SK-N-SH (cell line): ENCODE measurements at regions not wholly inside any gene's neighbourhood (a gene's known extent, or its start where the extent isn't known, plus 50 kb on each side); places are given as distances from the start of the nearest gene placed in this dataset.

Source experiments
- CTCF ChIA-PET: fragments of 300-600, 350-600 bp; formaldehyde crosslinking; extraction: SDS; loops from one replicate; lab custom pipeline; 2021; lab: Yijun Ruan, JAX
- POLR2A ChIA-PET: fragments of 350-600 bp; sonication (Branson Sonifier 250); formaldehyde crosslinking; extraction: SDS; loops from one replicate; lab custom pipeline; 2020; ENCODE audit warnings: antibody characterized with exemption, inconsistent platforms; lab: Yijun Ruan, JAX
- DNase-seq: peaks from one replicate; pipeline ENCODE4 v3.0.0; 2012
- H2AFZ ChIP-seq: fragments of 200-600 bp; sonication (generic); 2 replicates; pipeline ENCODE4 v1.8.1; 2016; ENCODE audit warnings: antibody characterized with exemption, mild to moderate bottlenecking, low read depth
- H3F3A ChIP-seq: fragments of 200-600 bp; sonication (generic); replicated peaks from 2 replicates; pipeline ENCODE3; 2016; ENCODE audit warnings: antibody characterized with exemption, mild to moderate bottlenecking; ENCODE audit not compliant: insufficient read depth
- H3K27ac ChIP-seq, 2 experiments: fragments of 200-500 bp in 1 of 2; fragments of 200-600 bp in 1 of 2; sonication (Bioruptor generic) in 1 of 2; sonication (generic), shearing (Covaris generic) in 1 of 2; 2 replicates each; pipeline versions ENCODE4 v1.5.1 to v1.6.1; 2014 to 2016; ENCODE audit warnings: low read depth in 2 of 2, inconsistent platforms in 1 of 2, low read length in 1 of 2, mild to moderate bottlenecking in 1 of 2, mixed read lengths in 1 of 2
- H3K27me3 ChIP-seq: fragments of 200-600 bp; sonication (generic), shearing (Covaris generic); 2 replicates; pipeline ENCODE4 v1.6.1; 2016; ENCODE audit warnings: mixed run types; ENCODE audit not compliant: insufficient read depth
- H3K36me3 ChIP-seq, 2 experiments: fragments of 200-500 bp in 1 of 2; fragments of 200-600 bp in 1 of 2; sonication (Bioruptor generic) in 1 of 2; sonication (generic) in 1 of 2; replicated peaks in 1 of 2; 2 replicates each; pipeline versions ENCODE3 to v1.5.1; 2014 to 2016; ENCODE audit warnings: low read length in 1 of 2, mild to moderate bottlenecking in 1 of 2; ENCODE audit not compliant: insufficient read depth in 2 of 2, control insufficient read depth in 1 of 2
- H3K4me1 ChIP-seq, 2 experiments: fragments of 200-500 bp in 1 of 2; fragments of 200-600 bp in 1 of 2; sonication (Bioruptor generic) in 1 of 2; sonication (generic), shearing (Covaris generic) in 1 of 2; 2 replicates each; pipeline versions ENCODE4 v1.5.1 to v1.6.1; 2014 to 2016; ENCODE audit warnings: low read depth in 1 of 2, low read length in 1 of 2, mixed run types in 1 of 2; ENCODE audit not compliant: insufficient read depth in 2 of 2, control insufficient read depth in 1 of 2
- H3K4me2 ChIP-seq: fragments of 200-600 bp; sonication (generic), shearing (Covaris generic); 2 replicates; pipeline ENCODE4 v1.6.1; 2017; ENCODE audit warnings: mixed run types
- H3K4me3 ChIP-seq, 2 experiments: fragments of 200-500 bp in 1 of 2; fragments of 200-600 bp in 1 of 2; sonication (Bioruptor generic) in 1 of 2; sonication (generic), shearing (Covaris generic) in 1 of 2; 2 replicates each; pipeline versions ENCODE4 v1.5.1 to v1.8.1; 2014 to 2016; ENCODE audit warnings: low read depth in 2 of 2, inconsistent platforms in 1 of 2, low read length in 1 of 2, mild to moderate bottlenecking in 1 of 2, mixed read lengths in 1 of 2, moderate library complexity in 1 of 2
- H3K79me2 ChIP-seq: fragments of 200-600 bp; sonication (generic); 2 replicates; pipeline ENCODE4 v1.8.1; 2017; ENCODE audit warnings: mild to moderate bottlenecking; ENCODE audit not compliant: insufficient read depth
- H3K9ac ChIP-seq: fragments of 200-600 bp; sonication (generic); 2 replicates; pipeline ENCODE4 v1.6.1; 2017; ENCODE audit warnings: mixed run types
- H3K9me2 ChIP-seq: fragments of 200-600 bp; sonication (generic); 2 replicates; pipeline ENCODE4 v1.6.1; 2017; ENCODE audit warnings: mixed run types
- H3K9me3 ChIP-seq: fragments of 200-600 bp; sonication (generic); 2 replicates; pipeline ENCODE4 v1.6.1; 2017; ENCODE audit warnings: mixed run types, mild to moderate bottlenecking, moderate library complexity
- H4K20me1 ChIP-seq: fragments of 200-600 bp; sonication (generic); 2 replicates; pipeline ENCODE4 v1.6.1; 2017; ENCODE audit warnings: mild to moderate bottlenecking, mixed run types; ENCODE audit not compliant: insufficient read depth
- EP300 ChIP-seq, 2 experiments: IDR thresholded peaks; 2 replicates each; pipeline versions ENCODE4 v1.4.0 to v1.6.1; 2012; ENCODE audit warnings: borderline replicate concordance in 1 of 2, low read depth in 1 of 2, low read length in 1 of 2
- FOXJ3 ChIP-seq: sonication (generic); formaldehyde crosslinking; IDR thresholded peaks from 2 replicates; pipeline ENCODE4 v1.5.1; 2020; ENCODE audit warnings: mild to moderate bottlenecking, missing genetic modification reagents
- FOXM1 ChIP-seq: IDR thresholded peaks from 2 replicates; pipeline ENCODE4 v1.4.0; 2012; ENCODE audit warnings: low read depth, mild to moderate bottlenecking
- GABPA ChIP-seq: IDR thresholded peaks from 2 replicates; pipeline ENCODE4 v1.4.0; 2012; ENCODE audit warnings: low read depth, mild to moderate bottlenecking
- GATA2 ChIP-seq: sonication (generic); formaldehyde crosslinking; IDR thresholded peaks from 2 replicates; pipeline ENCODE4 v1.5.0; 2020; ENCODE audit warnings: mild to moderate bottlenecking, missing genetic modification reagents
- JUND ChIP-seq: IDR thresholded peaks from 2 replicates; pipeline ENCODE4 v1.4.0; 2012
- MXI1 ChIP-seq: IDR thresholded peaks from 2 replicates; pipeline ENCODE4 v1.6.1; 2012; ENCODE audit warnings: mild to moderate bottlenecking, low read depth, low read length, improper control_type of control experiment
- NFIC ChIP-seq: IDR thresholded peaks from 2 replicates; pipeline ENCODE4 v1.4.0; 2012; ENCODE audit warnings: borderline replicate concordance
- RAD21 ChIP-seq: IDR thresholded peaks from 2 replicates; pipeline ENCODE4 v1.6.1; 2012; ENCODE audit warnings: mild to moderate bottlenecking, low read length
- RCOR1 ChIP-seq: fragments of 150-350 bp; IDR thresholded peaks from 2 replicates; pipeline ENCODE4 v1.6.1; 2017; ENCODE audit warnings: antibody characterized with exemption, low read length
- SMC3 ChIP-seq: IDR thresholded peaks from 2 replicates; pipeline ENCODE4 v1.6.1; 2012; ENCODE audit warnings: low read depth, low read length, improper control_type of control experiment
- TEAD4 ChIP-seq: IDR thresholded peaks from 2 replicates; pipeline ENCODE4 v1.4.0; 2012; ENCODE audit warnings: mild to moderate bottlenecking, borderline replicate concordance; ENCODE audit not compliant: insufficient read depth
- YY1 ChIP-seq: IDR thresholded peaks from 2 replicates; pipeline ENCODE4 v1.4.0; 2012; ENCODE audit warnings: low read depth, mild to moderate bottlenecking
- WGBS: methylation state at CpG from one replicate; pipeline ENCODE4 v1.1.6; 2017; ENCODE audit warnings: low lambda C conversion rate; 5-methylcytosine and 5-hydroxymethylcytosine counted together
- TF ChIP-seq, protein P1 (sequence below): fragments of 150-350 bp; IDR thresholded peaks from 2 replicates; pipeline ENCODE4 v1.6.1; 2017; ENCODE audit warnings: antibody characterized with exemption, low read length, low read depth, borderline replicate concordance
- TF ChIP-seq, protein P2 (sequence below): fragments of 200-600 bp; sonication (generic); IDR thresholded peaks from 2 replicates; pipeline ENCODE4 v1.6.1; 2017; ENCODE audit warnings: antibody characterized with exemption, mild to moderate bottlenecking, moderate library complexity
- TF ChIP-seq, protein P3 (sequence below): IDR thresholded peaks from 2 replicates; pipeline ENCODE4 v1.4.0; 2012; ENCODE audit warnings: low read depth, borderline replicate concordance
- TF ChIP-seq, protein P4 (sequence below): IDR thresholded peaks from 2 replicates; pipeline ENCODE4 v1.6.1; 2012; ENCODE audit warnings: mild to moderate bottlenecking, low read depth, low read length, moderate library complexity

DNA sequence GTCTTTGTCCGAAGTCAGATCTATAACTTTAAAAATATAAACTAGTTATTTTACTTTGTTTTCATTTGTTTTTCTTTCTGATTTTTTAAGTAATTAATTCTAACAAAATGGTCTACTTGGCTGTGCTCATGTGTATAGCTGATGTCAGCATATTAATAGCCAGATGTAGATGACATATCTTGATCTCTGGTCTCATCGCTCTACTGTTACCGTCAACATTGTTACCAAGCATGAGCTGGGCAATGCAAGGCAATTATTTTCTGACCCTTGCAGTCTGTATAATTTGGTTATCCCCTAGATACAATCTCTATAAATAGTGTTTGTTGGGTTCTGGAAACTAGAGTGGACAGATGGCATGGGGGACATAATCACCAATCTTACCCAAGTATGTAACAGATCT is 151.6 kb upstream of the PTPRK start:
- TF ChIP-seq, protein P1, sequence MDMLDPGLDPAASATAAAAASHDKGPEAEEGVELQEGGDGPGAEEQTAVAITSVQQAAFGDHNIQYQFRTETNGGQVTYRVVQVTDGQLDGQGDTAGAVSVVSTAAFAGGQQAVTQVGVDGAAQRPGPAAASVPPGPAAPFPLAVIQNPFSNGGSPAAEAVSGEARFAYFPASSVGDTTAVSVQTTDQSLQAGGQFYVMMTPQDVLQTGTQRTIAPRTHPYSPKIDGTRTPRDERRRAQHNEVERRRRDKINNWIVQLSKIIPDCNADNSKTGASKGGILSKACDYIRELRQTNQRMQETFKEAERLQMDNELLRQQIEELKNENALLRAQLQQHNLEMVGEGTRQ, result no peak
- TF ChIP-seq GABPA (no peak), EP300 (IDR thresholded peaks at IDR 0.05; ENCODE audit: borderline replicate concordance in 1 of 2, low read depth in 1 of 2, low read length in 1 of 2) (peak in 1 of 2 experiments; percentile 55; a peak in 2 of 4 replicates), GATA2 (CRISPR knock-in tag) (peak; percentile 25; the same call in 1 of the 2 replicates), RCOR1 (peak; percentile 44; the same call in 1 of the 2 replicates)
- TF ChIP-seq, protein P2, sequence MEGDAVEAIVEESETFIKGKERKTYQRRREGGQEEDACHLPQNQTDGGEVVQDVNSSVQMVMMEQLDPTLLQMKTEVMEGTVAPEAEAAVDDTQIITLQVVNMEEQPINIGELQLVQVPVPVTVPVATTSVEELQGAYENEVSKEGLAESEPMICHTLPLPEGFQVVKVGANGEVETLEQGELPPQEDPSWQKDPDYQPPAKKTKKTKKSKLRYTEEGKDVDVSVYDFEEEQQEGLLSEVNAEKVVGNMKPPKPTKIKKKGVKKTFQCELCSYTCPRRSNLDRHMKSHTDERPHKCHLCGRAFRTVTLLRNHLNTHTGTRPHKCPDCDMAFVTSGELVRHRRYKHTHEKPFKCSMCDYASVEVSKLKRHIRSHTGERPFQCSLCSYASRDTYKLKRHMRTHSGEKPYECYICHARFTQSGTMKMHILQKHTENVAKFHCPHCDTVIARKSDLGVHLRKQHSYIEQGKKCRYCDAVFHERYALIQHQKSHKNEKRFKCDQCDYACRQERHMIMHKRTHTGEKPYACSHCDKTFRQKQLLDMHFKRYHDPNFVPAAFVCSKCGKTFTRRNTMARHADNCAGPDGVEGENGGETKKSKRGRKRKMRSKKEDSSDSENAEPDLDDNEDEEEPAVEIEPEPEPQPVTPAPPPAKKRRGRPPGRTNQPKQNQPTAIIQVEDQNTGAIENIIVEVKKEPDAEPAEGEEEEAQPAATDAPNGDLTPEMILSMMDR, result no peak
- TF ChIP-seq, protein P3, sequence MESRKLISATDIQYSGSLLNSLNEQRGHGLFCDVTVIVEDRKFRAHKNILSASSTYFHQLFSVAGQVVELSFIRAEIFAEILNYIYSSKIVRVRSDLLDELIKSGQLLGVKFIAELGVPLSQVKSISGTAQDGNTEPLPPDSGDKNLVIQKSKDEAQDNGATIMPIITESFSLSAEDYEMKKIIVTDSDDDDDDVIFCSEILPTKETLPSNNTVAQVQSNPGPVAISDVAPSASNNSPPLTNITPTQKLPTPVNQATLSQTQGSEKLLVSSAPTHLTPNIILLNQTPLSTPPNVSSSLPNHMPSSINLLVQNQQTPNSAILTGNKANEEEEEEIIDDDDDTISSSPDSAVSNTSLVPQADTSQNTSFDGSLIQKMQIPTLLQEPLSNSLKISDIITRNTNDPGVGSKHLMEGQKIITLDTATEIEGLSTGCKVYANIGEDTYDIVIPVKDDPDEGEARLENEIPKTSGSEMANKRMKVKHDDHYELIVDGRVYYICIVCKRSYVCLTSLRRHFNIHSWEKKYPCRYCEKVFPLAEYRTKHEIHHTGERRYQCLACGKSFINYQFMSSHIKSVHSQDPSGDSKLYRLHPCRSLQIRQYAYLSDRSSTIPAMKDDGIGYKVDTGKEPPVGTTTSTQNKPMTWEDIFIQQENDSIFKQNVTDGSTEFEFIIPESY, result no peak
- Histone ChIP-seq H3K9me2 (peaks cover 3% of the 10 kb centered on the region; the same call in 1 of the 2 replicates), H3K4me3 (no peak overlapping the region), H3K9ac (no peak overlapping the region), H3K79me2 (no peaks in the 10 kb centered on the region), H3F3A (no peaks in the 10 kb centered on the region), H2AFZ (no peak overlapping the region), H3K27ac (0 out of 4 replicates have a peak overlapping the region, but pooled peaks of 1 of the 2 experiments have one; percentile 3), H4K20me1 (no peaks in the 10 kb centered on the region), H3K9me3 (no peaks in the 10 kb centered on the region), H3K36me3 (no peaks in the 10 kb centered on the region), H3K27me3 (no peaks in the 10 kb centered on the region), H3K4me2 (no peak overlapping the region), H3K4me1 (no peaks in the 10 kb centered on the region)
- ChIA-PET POLR2A (no interaction called here), CTCF (no interaction called here)
- peak; percentile 33 for DNase-seq
- 53% methylated on average over 3 of the region's 3 CpGs for WGBS

DNA sequence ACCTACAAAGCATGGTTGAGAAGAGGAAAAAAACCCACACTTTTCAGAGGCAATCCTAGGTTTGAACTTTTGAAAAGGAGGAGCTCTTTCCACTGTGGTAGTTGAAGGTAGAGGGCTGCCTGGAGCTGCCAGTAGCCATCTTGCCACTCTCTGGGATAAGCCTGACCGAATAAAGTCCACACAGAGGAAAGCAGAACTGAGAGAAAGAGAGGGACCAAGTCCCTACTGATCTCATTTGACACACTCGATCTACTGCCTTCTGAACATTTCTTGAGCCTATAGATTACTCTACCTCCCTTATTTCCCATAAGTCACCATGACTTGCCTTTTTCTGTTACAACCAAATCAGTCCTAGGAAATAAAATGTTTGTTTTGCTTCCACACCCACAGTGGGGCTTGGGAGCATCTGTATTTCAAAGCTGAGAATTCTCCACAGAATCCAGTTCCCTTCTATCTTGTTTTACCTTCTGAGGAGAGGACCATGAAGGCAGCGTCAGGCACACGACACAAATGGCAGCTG is 147.0 kb upstream of the PTPRK start:
- WGBS, result 85% methylated on average over 4 of the region's 4 CpGs
- no peak overlapping the region for H3K4me3 ChIP-seq
- ChIA-PET POLR2A (no interaction called here), CTCF (interaction anchor here (0.6 to 1.0 kb wide), 3 partner anchors 30 to 169 kb away, joined by 3 read pairs; no protein-coding TSS in a partner anchor)
- no peaks in the 10 kb centered on the region for H3K27me3 ChIP-seq
- no peaks in the 10 kb centered on the region for H3K9me2 ChIP-seq
- H2AFZ ChIP-seq, result no peak overlapping the region
- H4K20me1 ChIP-seq, result no peaks in the 10 kb centered on the region
- H3K4me1 ChIP-seq, result no peaks in the 10 kb centered on the region
- no peak overlapping the region for H3K4me2 ChIP-seq
- DNase-seq, result no peak
- H3K9me3 ChIP-seq, result no peaks in the 10 kb centered on the region
- no peak overlapping the region for H3K27ac ChIP-seq
- H3K79me2 ChIP-seq, result no peaks in the 10 kb centered on the region
- no peak overlapping the region for H3K9ac ChIP-seq
- no peaks in the 10 kb centered on the region for H3F3A ChIP-seq
- H3K36me3 ChIP-seq, result no peaks in the 10 kb centered on the region
- TF ChIP-seq TEAD4 (no peak), YY1 (no peak), FOXJ3 (CRISPR knock-in tag) (no peak), JUND (no peak), FOXM1 (no peak), RAD21 (no peak), MXI1 (no peak), SMC3 (no peak), NFIC (no peak)
- TF ChIP-seq, protein P3, result no peak
- TF ChIP-seq, protein P4, sequence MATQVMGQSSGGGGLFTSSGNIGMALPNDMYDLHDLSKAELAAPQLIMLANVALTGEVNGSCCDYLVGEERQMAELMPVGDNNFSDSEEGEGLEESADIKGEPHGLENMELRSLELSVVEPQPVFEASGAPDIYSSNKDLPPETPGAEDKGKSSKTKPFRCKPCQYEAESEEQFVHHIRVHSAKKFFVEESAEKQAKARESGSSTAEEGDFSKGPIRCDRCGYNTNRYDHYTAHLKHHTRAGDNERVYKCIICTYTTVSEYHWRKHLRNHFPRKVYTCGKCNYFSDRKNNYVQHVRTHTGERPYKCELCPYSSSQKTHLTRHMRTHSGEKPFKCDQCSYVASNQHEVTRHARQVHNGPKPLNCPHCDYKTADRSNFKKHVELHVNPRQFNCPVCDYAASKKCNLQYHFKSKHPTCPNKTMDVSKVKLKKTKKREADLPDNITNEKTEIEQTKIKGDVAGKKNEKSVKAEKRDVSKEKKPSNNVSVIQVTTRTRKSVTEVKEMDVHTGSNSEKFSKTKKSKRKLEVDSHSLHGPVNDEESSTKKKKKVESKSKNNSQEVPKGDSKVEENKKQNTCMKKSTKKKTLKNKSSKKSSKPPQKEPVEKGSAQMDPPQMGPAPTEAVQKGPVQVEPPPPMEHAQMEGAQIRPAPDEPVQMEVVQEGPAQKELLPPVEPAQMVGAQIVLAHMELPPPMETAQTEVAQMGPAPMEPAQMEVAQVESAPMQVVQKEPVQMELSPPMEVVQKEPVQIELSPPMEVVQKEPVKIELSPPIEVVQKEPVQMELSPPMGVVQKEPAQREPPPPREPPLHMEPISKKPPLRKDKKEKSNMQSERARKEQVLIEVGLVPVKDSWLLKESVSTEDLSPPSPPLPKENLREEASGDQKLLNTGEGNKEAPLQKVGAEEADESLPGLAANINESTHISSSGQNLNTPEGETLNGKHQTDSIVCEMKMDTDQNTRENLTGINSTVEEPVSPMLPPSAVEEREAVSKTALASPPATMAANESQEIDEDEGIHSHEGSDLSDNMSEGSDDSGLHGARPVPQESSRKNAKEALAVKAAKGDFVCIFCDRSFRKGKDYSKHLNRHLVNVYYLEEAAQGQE, result no peak
